ENCODE measurements at regions not wholly inside any gene's neighbourhood (a gene's known extent, or its start where the extent isn't known, plus 50 kb on each side); places are given as distances from the start of the nearest gene placed in this dataset.
"Not testable (repeated sequence)": the region's sequence is repeated elsewhere in the genome, so short reads cannot be mapped to it uniquely, and the experiment has no call there.

GRCh38 chrX:143244593-143244992 is 218.9 kb downstream of the SPANXN4 start:
- not testable (repeated sequence) for TF ChIP-seq SUZ12 (IDR thresholded peaks at IDR 0.05); SP1 (IDR thresholded peaks at IDR 0.05); FOXK2 (IDR thresholded peaks at IDR 0.05); L3MBTL2 (conservative IDR thresholded peaks at IDR 0.05); FOXM1 (IDR thresholded peaks at IDR 0.05; ENCODE audit: borderline replicate concordance); TARDBP (IDR thresholded peaks at IDR 0.05); BHLHE40 (IDR thresholded peaks at IDR 0.05; ENCODE audit: borderline replicate concordance)
